HG02852 (cell line): ENCODE measurements at regions not wholly inside any gene's neighbourhood (a gene's known extent, or its start where the extent isn't known, plus 50 kb on each side); places are given as distances from the start of the nearest gene placed in this dataset.

Experiments used
- ATAC-seq: cut with Tn5 transposase; IDR thresholded peaks from one replicate; pipeline ENCODE4 v1.9.1; 2021; ENCODE audit warnings: mild to moderate bottlenecking, moderate library complexity; ENCODE audit not compliant: unreplicated experiment

- no peak for ATAC-seq
Measured at GRCh38 chr1:228968891-228969606, 233.8 kb downstream of the RHOU start.

GRCh38 chr1:228969953-228970800 is 234.9 kb downstream of the RHOU start:
- ATAC-seq: no peak

- ATAC-seq: no peak
Measured at GRCh38 chr1:228972576-228972975, 237.3 kb downstream of the RHOU start.

- no peak for ATAC-seq
Measured at GRCh38 chr1:228974273-228974672, 239.0 kb downstream of the RHOU start.

- no peak for ATAC-seq
Measured at GRCh38 chr1:228975238-228975907, 240.1 kb downstream of the RHOU start.

- no peak for ATAC-seq
Measured at GRCh38 chr1:228976316-228976715, 241.0 kb downstream of the RHOU start.

- ATAC-seq: no peak
Measured at GRCh38 chr1:228977307-228977706, 242.0 kb downstream of the RHOU start.

GRCh38 chr1:228977741-228978140 is 242.5 kb downstream of the RHOU start:
- ATAC-seq: no peak

GRCh38 chr1:228978484-228979324 is 243.4 kb downstream of the RHOU start:
- no peak for ATAC-seq

GRCh38 chr1:228979325-228979699 is 244.0 kb downstream of the RHOU start:
- no peak for ATAC-seq

GRCh38 chr1:228979774-228980173 is 244.5 kb downstream of the RHOU start:
- ATAC-seq: no peak

- no peak for ATAC-seq
Measured at GRCh38 chr1:228980232-228980937, 245.1 kb downstream of the RHOU start.

- no peak for ATAC-seq
Measured at GRCh38 chr1:228982637-228983036, 247.4 kb downstream of the RHOU start.

- no peak for ATAC-seq
Measured at GRCh38 chr1:228983231-228983660, 248.0 kb downstream of the RHOU start.

- ATAC-seq: no peak
Measured at GRCh38 chr1:228983661-228984060, 248.4 kb downstream of the RHOU start.

GRCh38 chr1:228984107-228984506 is 248.8 kb downstream of the RHOU start:
- no peak for ATAC-seq

- no peak for ATAC-seq
Measured at GRCh38 chr1:228984646-228985631, 249.7 kb downstream of the RHOU start.

- no peak for ATAC-seq
Measured at GRCh38 chr1:228985661-228986060, 250.4 kb downstream of the RHOU start.
